ENCODE measurements at regions not wholly inside any gene's neighbourhood (a gene's known extent, or its start where the extent isn't known, plus 50 kb on each side); places are given as distances from the start of the nearest gene placed in this dataset.

DNA sequence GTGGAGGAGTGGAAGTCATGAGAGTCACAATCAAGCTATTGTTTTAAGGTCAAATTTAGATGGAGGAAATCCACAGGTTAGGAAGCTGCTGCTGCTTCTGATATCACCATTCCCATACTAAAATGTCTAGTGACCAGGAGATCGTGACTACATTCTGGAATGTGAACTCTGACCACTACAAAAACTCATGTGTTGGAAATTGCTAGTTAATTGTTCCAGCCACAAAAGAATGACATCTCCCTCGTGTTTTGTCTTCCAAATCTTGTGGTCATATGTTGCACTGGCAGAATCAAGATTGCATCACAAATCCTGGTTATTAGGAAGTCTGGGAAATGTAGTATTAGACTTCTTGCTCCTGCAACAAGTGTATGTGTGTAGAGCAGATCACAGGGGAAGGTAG lies 441.9 kb downstream of the CD109 start:
- TF ChIP-seq, protein P1, sequence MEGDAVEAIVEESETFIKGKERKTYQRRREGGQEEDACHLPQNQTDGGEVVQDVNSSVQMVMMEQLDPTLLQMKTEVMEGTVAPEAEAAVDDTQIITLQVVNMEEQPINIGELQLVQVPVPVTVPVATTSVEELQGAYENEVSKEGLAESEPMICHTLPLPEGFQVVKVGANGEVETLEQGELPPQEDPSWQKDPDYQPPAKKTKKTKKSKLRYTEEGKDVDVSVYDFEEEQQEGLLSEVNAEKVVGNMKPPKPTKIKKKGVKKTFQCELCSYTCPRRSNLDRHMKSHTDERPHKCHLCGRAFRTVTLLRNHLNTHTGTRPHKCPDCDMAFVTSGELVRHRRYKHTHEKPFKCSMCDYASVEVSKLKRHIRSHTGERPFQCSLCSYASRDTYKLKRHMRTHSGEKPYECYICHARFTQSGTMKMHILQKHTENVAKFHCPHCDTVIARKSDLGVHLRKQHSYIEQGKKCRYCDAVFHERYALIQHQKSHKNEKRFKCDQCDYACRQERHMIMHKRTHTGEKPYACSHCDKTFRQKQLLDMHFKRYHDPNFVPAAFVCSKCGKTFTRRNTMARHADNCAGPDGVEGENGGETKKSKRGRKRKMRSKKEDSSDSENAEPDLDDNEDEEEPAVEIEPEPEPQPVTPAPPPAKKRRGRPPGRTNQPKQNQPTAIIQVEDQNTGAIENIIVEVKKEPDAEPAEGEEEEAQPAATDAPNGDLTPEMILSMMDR (IDR thresholded peaks at IDR 0.05; ENCODE audit: low read depth, low read length, poor library complexity, severe bottlenecking) = no peak
- TF ChIP-seq EZH2phosphoT487 (IDR thresholded peaks at IDR 0.05; ENCODE audit: borderline replicate concordance, low read length) = no peak
